ENCODE measurements at regions not wholly inside any gene's neighbourhood (a gene's known extent, or its start where the extent isn't known, plus 50 kb on each side); places are given as distances from the start of the nearest gene placed in this dataset.
"Not testable (repeated sequence)": the region's sequence is repeated elsewhere in the genome, so short reads cannot be mapped to it uniquely, and the experiment has no call there.

DNA sequence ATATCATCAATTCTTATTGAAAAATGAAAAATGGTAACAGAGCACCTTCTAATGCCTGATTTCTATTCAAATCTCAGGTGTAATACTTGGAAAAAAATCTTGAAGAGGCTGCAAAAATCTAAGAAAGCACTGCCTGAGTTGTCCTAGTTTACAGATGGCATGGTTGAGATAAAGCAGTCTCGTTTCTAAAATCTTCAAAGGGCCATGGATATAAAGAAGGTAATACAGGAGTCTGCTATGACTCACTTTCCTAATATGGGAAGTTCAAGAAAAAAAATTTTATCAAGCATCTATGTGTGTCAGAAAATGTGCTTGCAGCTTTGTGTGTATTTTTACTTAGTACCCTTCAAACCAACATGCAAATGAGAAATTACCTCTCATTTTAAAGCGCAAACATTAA lies 163.3 kb downstream of the DMAC1 start:
- in situ Hi-C loops (cut with HindIII; ENCODE audit: low sequenced_read_pairs) = no loop called here

DNA sequence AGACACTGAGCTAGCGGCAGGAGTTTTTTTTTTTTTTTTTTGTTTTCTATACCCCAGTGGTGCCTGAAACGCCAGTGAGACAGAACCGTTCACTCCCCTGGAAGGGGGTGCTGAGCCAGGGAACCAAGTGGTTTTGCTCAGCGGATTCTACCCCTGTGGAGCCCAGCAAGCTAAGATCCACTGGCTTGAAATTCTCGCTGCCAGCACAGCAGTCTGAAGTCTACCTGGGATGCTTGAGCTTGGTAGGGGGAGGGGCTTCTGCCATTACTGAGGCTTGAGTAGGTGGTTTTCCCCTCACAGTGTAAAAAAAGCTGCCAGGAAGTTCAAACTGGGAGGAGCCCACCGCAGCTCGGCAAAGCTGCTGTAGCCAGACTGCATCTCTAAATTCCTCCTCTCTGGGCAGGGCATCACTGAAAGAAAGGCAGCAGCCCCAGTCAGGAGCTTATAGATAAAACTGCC lies 173.0 kb downstream of the DMAC1 start:
- in situ Hi-C loops (cut with HindIII; ENCODE audit: low sequenced_read_pairs) = not testable (repeated sequence)

DNA sequence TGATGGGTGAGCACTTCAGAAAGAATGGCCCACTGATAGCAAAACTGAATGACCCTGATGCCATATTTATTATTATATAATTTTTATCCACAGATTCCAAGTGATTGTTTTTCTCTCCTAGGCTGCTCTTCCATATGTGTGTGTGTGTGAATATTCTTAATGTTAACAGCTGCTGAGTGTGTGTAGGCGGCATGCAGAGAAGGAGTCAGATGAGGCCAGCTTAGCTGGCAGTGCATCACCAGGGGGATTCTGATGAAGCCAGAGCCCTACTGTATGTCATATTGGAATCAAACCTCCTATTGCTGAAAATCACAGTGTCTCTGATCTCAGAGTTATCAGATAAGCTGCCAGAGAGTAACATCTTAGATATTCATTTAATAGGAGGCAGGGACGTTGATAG lies 177.1 kb downstream of the DMAC1 start:
- in situ Hi-C loops (cut with HindIII; ENCODE audit: low sequenced_read_pairs) = no loop called here

DNA sequence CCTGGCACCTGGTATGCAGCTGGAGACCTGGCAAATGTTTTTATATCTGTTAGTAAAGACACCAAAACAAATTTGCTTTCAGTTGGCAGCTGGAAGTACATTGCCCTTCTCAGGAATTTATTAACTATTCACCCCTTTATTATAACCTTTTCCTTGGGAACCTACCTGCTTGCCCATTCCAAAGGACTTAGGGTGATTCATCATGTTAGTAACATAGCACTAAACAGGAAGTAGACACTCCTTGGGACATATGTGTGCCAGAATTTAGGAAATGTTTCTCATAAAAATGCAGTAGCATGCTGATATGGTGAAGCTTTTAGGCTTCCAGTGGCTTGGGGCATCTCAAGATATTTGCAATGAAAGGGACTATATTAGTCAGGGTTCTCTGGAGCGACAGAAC lies 184.2 kb downstream of the DMAC1 start:
- in situ Hi-C loops (cut with HindIII; ENCODE audit: low sequenced_read_pairs) = loop anchor here (5.0 kb wide), 1 partner anchor 33 kb away; no protein-coding TSS in a partner anchor

DNA sequence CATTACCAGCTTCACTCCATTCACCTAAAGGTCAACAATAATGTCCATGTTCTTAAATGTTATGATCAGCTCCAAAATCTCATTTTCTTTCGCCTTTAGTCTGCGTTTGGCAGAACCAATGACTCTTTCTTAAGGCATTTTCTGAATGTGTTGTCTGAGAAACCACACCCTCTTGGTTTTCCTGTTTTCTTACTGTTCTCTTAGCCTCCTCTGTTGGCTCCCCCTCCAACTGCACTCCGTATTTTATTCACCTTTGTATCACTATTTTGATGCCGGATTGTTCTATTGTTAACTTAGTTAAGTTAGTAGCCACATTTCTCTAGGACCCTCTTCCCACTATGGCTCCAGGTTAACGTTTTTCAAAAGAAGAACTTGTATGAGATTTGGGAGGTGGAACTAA lies 185.6 kb downstream of the DMAC1 start:
- in situ Hi-C loops (cut with HindIII; ENCODE audit: low sequenced_read_pairs) = no loop called here

DNA sequence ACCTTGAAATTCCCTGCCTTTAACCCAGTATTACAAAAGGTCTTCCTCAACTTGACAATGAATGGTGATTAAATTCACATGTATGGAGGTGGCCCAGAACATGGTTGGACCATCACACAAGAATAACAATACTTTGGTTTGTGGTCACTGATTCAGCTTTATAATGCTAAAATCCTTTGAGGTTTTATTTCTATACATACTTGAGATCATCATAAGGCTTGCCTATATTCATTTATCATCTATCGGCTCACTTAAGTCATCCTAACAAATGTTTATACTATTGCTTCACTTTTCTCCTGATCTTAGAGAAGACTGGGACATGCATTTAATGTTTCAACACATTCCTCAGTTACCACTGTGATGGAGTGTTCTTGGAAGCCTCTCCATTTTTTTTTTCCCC lies 191.3 kb downstream of the DMAC1 start:
- in situ Hi-C loops (cut with HindIII; ENCODE audit: low sequenced_read_pairs) = no loop called here

DNA sequence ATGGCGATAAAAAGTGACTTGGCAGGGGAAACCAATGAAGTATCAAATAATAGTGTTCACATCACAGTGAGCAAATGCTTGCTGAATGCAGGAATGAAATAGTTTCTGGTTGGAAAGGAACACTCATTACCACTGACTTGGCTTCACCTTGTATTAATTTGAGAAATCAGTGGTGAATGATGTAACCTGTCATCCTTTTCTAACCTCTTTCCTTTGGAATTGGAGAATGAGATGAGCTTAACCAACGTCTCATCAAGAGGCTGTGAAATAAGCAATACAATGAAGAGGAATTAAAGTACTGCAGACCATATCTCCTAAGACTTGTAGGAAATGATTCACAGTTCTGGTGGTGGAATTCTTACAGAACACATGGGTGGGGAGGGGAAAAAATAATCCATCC lies 192.2 kb downstream of the DMAC1 start:
- in situ Hi-C loops (cut with HindIII; ENCODE audit: low sequenced_read_pairs) = no loop called here

DNA sequence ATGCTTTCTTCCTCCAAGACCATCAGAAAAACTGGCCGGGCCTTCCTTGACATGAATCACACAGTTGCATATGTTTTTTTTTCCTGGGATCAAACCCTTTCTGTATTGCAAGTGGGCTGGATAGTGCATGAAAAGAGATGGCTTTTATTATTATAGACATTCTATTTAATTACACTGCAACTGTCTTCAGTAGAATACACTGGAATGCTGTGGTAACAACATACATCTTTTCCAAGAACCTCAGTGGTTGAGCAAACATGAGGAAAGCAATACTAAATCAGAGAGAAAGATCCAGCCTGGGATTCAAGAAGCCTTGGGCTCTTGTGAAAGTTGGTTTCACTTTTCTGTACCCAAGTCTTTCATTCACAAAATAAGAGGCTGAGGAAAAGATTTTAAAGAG lies 193.0 kb downstream of the DMAC1 start:
- in situ Hi-C loops (cut with HindIII; ENCODE audit: low sequenced_read_pairs) = no loop called here

DNA sequence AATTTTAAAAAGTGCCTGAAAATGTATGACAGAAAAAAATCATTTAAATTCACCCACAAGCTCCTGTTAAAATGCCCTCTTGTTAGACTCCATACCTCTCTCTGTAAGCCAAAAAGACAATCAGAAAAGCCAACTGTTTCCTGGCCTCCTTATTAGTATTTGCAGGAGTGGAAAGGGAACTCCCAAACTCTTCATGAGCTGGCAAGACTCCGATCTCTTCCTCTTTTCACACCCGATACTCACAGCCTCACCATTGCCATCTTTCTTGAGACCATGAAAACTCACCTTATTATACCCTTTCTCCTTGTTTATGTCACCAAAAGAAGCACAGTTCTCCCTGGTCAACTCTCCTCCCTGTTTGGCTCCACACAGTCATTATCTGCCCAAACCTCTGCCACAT lies 197.8 kb downstream of the DMAC1 start:
- in situ Hi-C loops (cut with HindIII; ENCODE audit: low sequenced_read_pairs) = no loop called here

DNA sequence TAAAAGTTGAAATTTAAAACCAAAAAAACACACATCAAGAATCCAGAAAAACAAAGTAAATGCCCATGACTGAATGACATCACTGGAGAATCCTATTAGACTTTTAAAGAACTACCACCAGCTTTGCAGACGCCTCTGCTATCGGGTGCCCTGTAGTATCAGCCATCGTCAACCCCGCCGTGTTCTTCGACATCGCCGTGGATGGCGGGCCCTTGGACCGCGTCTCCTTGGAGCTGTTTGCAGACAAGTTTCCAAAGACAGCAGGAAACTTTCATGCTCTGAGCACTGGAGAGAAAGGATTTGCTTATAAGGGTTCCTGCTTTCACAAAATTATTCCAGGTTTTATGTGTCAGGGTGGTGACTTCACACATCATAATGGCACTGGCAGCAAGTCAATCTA lies 201.9 kb downstream of the DMAC1 start:
- in situ Hi-C loops (cut with HindIII; ENCODE audit: low sequenced_read_pairs) = no loop called here

DNA sequence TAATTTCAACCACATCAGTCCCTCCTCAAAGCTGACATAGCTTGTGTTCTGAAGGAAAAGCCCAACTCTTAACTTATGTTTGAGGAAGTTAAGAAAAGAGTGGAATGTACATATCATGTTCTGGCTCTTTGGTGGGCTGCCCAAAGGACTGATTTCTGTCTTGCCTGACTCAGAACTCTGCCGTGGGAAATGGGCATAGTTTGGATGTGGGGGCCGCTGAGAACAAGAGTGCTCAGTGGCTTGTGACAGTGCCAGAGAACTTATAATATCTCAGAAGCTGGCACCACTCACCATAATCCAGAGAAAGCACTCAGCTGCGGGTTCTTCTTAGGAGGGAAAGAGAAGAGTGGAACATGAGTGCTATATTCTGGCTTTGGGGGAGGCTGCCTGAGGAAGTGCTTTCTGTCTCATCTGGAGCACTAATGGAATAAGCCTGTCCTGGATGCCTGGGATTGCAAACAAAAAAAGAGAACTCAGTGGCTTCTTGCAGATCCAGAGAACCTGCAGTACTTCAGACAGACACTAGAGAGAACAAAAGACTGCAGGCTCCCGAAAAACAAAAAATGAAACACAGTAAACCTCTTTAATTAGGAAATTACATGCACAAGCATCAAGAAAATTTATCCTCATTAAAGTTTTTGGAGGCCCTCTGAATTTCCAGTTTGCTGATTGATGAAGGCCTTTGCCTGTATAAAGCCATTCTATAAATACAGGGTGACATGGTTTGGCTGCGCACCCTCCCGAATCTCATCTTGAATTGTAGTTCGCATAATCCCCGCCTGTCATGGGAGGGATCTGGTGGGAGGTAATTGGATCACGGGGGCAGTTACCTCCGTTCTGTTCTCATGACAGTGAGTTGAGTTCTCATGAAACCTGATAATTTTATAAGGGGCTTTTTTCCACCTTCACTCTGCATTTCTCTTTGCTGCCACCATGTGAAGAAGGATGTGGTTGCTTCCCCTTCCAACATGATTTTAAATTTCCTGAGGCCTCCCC lies 207.0 kb downstream of the DMAC1 start:
- in situ Hi-C loops (cut with HindIII; ENCODE audit: low sequenced_read_pairs) = no loop called here

DNA sequence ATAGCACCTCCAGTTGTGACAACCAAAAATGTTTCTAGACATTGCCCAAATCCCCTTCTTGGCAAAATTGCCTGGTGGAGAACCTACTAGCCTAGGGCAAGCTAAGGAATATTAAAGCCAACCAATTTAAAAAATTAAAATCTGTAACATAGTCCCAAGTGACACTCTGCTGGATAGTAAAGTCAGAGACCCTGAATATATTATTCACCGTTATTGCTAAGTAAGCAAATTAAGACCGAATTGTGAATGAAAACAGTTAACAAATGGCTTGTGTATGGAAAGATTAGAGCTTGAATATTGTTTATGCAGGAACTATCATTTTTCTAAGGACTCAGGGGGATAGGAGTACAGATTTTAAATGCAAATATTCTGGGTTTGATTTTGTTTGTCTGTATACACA lies 208.1 kb downstream of the DMAC1 start:
- in situ Hi-C loops (cut with HindIII; ENCODE audit: low sequenced_read_pairs) = no loop called here

DNA sequence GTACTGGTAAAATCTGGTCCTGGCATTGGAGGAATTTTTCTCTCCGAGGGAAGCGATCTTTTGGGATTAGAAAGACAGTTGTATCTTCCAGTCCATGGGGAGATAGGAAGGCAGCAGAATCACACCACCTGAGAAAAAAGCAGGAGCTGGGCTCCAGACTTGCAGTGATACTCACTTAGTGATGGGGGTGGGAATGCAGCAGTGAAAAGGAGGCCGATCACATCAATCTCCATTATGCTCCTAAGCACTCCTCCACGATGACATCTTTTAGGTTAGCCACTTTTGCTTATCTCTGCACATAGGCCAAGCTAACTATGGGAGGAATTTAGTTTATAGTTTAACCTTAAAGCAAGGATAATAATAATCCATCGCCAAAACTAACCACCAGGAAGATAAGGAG lies 219.0 kb downstream of the DMAC1 start:
- in situ Hi-C loops (cut with HindIII; ENCODE audit: low sequenced_read_pairs) = loop anchor here (5.0 kb wide), 1 partner anchor 37 kb away; no protein-coding TSS in a partner anchor

DNA sequence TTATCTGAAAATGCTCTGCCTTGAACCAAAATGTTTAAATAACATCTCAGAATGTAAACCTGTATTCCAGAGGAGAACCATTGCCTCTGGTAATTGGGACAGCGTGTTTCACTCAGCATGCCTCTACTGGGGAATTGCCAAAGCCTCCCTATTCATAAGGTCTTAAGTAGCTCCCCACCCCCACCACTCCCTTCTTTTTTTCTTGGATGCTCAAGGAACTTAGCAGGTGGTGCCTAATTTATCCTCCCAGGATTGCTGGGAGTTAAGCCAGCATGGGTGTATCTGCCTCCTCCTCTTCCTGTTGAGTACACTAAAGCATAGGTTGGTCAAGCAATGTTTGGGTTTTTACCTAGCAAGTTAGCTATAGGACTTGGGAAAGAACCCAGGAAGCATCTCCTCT lies 220.2 kb downstream of the DMAC1 start:
- in situ Hi-C loops (cut with HindIII; ENCODE audit: low sequenced_read_pairs) = no loop called here

DNA sequence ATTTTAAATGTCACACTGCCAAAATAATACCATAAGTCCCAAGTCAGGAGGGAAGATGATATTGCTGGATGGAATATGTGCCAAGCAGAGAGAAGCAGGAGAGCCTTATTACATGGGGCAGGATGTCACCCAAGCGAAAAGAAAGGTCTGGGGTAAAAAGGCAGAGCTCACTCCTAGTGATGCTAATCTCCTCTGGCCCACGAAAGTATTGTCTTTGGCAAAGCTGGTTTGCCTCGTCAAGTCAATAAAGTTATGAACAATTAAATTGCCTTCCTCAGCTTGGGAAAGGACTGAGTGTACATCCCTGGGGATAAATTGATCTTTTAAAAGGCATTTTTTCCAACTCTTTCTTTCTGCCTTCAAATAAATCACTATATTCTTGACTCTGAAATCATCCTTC lies 220.6 kb downstream of the DMAC1 start:
- in situ Hi-C loops (cut with HindIII; ENCODE audit: low sequenced_read_pairs) = no loop called here

DNA sequence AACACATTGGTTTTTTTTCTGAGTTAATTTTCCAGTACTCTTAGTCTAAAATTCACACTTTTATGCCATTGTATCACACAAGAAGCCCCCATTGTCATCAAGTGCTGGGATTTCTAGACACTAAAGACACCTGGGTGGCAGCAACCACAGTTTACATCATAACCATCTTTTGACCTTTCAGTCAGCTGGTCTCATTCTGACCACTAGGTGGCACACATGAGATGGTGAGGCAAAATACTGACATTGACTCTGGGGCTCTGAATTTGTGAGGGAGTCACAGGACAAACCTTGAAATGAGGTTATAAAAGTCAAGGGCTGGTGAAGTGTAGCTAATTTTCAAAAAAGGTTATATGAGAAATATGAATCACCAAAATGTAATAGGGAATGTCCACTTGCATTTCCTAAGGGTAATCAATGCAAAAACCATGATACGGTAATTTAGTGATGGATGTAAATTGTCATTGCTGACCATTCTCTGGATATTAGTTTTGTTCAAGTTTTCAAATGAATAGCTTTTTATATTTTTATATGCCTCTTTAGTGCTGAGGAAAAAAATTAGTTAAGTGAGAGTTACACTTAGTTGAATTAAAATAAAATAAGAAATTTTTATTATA lies 229.4 kb downstream of the DMAC1 start:
- in situ Hi-C loops (cut with HindIII; ENCODE audit: low sequenced_read_pairs) = no loop called here

DNA sequence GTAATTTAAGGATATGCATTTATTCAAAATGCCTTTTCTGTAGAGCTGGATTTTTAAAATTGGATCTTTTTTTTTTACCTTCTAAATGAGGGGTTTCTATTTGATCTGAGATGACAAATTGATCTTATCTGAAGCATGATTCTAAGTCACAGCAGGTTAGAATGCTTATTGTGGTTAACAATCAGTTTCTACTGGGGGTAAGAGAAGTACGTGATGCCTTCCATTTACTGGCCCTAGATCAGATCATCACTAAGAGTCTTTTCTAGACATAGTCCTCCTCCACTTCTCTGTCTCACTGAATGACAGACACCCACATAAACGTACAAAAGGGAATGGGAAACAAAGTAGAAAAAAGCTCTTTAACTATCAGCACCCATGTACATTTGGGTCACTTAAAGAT lies 231.9 kb downstream of the DMAC1 start:
- in situ Hi-C loops (cut with HindIII; ENCODE audit: low sequenced_read_pairs) = no loop called here

DNA sequence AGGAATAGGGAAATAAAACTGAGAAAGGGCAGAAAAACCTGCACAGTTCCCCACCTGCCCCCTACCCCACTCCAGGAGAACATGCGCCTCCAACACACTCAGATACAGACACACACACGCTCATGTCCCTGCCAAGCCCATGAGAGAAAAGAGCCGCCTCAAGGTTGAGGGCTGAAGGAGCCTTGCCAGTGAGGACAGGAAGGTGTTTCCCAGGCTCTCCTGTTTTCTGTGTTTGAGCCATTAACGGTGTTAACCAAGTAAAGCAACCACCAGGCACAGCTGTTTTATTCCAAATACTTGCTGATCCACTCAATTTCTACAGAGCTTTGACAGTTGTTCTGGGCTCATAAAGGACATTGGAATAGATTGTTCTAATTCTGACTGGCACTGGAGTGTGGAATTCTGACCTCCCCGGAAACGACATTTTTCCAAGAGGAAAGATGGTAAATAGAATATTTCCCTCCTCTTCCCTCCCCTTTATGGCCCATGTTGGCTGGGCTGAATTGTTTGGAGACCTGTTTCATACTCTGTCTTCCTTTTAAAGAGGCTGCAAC lies 238.0 kb downstream of the DMAC1 start:
- in situ Hi-C loops (cut with HindIII; ENCODE audit: low sequenced_read_pairs) = no loop called here

DNA sequence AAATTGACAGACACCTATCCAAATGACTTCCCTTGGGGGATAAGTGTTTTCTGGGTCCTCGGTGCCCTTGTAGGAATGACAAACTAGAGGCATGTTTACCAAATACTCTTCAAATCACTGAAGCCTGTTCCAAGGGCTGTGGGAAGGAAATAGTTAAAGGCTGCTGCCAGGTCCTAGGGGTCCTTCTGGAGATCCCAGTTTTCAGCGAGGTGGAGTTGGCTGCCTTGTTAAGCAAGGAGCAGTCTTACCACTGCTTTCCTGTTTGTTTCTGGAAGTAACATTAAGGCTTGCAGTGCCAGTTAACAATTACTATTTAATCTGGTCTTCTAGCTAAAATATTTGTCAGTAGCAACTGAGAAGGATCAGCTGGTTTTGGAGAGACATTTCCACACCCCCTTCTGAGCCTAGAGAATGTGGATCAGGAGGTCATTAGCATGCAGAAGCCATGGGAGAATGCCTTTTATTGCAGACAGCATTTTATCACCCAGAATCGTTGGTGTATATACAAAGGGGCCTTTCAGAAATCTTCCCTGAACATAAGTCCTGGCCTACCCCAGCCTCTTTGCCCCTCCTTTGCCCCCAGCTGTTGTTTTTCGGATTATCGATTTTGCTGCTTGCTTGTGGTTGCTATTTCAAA lies 238.8 kb downstream of the DMAC1 start:
- in situ Hi-C loops (cut with HindIII; ENCODE audit: low sequenced_read_pairs) = no loop called here

DNA sequence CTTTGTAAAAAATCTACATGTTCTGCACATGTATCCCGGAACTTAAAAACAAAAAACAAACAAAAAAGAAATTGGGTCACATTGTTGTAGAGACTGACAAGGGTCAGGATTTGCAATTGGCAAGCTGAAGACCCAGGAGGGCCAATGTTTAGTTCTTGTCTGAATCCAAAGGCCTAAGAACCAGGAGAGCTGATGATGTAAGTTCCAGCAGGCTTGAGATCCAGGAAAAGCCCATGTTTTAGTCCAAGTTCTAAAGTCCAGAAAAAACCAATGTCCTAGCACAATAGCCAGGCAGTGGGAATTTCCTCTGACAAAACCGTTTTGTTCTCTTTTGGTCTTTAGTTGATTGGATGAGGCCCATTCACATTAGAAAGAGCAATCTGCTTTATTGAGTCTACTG lies 244.9 kb downstream of the DMAC1 start:
- in situ Hi-C loops (cut with HindIII; ENCODE audit: low sequenced_read_pairs) = no loop called here

DNA sequence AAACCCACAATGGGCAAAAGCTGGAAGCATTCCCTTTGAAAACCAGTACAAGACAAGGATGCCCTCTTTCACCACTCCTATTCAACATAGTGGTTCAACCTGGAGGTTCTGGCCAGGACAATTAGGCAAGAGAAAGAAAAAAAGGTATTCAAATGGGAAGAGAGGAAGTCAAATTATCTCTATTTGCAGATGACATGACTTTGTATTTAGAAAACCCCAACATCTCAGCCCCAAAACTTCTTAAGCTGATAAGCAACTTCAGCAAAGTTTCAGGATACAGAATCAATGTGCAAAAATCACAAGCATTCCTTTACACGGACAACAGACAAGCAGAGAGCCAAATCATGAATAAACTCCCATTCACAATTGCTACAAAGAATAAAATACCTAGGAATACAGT lies 246.9 kb downstream of the DMAC1 start:
- in situ Hi-C loops (cut with HindIII; ENCODE audit: low sequenced_read_pairs) = not testable (repeated sequence)

All from endothelial cell of hepatic sinusoid (primary cell).